ENCODE measurements at regions not wholly inside any gene's neighbourhood (a gene's known extent, or its start where the extent isn't known, plus 50 kb on each side); places are given as distances from the start of the nearest gene placed in this dataset.

DNA sequence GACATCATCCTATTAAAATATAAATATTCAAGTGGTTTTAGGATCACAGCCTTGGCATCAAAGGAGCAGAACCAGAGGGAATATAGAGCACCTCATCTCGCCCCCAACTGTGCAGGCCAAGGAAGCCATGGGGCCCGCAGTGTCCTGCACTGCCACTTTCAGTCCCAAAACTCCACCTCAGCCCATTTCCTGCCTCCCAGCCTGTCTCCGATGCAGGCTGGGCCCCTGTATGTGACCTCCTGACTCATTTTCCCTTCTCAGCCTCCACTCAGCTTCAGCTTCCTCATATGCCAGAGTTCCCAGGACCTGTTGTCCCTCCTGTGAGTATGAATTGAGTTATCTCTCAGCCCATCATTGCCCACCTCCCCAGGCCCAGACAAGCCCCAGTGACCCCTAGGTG, 72.9 kb upstream of the GLI2 start:
- H3K27me3 ChIP-seq = no peaks in the 10 kb centered on the region
- no peaks in the 10 kb centered on the region for H3K36me3 ChIP-seq
- H3K9me3 ChIP-seq = peaks cover 0 to 2% (median 0%) of the 10 kb centered on the region in 4 donors
- no peak overlapping the region for H3K4me3 ChIP-seq
- no peak overlapping the region for H3K27ac ChIP-seq
- DNase-seq = no peak
- no peaks in the 10 kb centered on the region for H3K4me1 ChIP-seq
- no peak for TF ChIP-seq POLR2A (IDR thresholded peaks at IDR 0.05)
- TF ChIP-seq, protein P1, sequence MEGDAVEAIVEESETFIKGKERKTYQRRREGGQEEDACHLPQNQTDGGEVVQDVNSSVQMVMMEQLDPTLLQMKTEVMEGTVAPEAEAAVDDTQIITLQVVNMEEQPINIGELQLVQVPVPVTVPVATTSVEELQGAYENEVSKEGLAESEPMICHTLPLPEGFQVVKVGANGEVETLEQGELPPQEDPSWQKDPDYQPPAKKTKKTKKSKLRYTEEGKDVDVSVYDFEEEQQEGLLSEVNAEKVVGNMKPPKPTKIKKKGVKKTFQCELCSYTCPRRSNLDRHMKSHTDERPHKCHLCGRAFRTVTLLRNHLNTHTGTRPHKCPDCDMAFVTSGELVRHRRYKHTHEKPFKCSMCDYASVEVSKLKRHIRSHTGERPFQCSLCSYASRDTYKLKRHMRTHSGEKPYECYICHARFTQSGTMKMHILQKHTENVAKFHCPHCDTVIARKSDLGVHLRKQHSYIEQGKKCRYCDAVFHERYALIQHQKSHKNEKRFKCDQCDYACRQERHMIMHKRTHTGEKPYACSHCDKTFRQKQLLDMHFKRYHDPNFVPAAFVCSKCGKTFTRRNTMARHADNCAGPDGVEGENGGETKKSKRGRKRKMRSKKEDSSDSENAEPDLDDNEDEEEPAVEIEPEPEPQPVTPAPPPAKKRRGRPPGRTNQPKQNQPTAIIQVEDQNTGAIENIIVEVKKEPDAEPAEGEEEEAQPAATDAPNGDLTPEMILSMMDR (IDR thresholded peaks at IDR 0.05) = no peak

DNA sequence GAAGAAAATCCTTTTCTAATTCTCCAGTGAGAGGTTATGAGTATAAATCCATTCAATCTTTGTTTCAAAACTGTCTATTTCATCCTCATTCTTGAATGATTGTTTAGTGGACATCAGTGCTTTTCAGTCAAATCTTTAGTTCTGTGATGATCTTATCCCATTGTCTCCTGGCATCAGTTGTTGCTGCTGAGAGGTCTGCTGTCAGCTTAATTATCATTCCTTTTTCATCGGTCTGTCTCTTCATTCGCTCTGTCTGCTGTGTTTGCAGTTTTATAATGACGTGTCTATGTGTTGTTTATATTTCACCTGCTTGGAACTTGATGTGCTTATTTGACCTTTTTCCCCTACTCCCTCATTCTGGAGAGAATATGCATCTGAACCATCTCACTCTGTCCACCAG, 69.2 kb upstream of the GLI2 start:
- no peak for DNase-seq
- Histone ChIP-seq H3K27me3 (no peaks in the 10 kb centered on the region), H3K27ac (no peak overlapping the region), H3K9me3 (peaks cover 0 to 2% (median 0%) of the 10 kb centered on the region in 4 donors), H3K4me1 (no peaks in the 10 kb centered on the region), H3K36me3 (no peaks in the 10 kb centered on the region), H3K4me3 (no peak overlapping the region)
- TF ChIP-seq POLR2A (IDR thresholded peaks at IDR 0.05) = no peak
- TF ChIP-seq, protein P1 (IDR thresholded peaks at IDR 0.05) = no peak

DNA sequence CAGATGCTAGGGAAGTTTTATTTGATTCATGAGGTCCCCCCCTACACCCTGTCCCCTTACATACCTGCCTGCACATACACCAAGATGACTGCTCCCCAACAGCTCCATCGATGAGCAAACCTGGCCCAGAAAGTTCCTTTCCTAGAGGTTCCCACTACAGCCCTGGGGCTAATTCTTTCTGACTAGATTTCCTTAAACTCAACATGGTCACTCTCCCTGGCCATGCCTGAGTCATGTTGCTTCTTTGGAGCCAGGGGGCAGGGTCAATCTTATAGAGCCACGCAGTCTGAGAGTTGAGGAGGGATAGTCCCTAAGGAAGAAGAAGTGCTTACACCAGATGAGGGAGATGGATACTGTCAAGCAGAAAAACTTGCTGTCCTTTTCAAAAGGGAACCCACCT, 67.7 kb upstream of the GLI2 start:
- H3K27ac ChIP-seq = no peak overlapping the region
- no peak for DNase-seq
- H3K9me3 ChIP-seq = peaks cover 0 to 2% (median 0%) of the 10 kb centered on the region in 4 donors
- H3K4me1 ChIP-seq = no peaks in the 10 kb centered on the region
- TF ChIP-seq, protein P1 (IDR thresholded peaks at IDR 0.05) = no peak
- TF ChIP-seq POLR2A (IDR thresholded peaks at IDR 0.05) = no peak
- no peaks in the 10 kb centered on the region for H3K27me3 ChIP-seq
- H3K4me3 ChIP-seq = no peak overlapping the region
- H3K36me3 ChIP-seq = no peaks in the 10 kb centered on the region

DNA sequence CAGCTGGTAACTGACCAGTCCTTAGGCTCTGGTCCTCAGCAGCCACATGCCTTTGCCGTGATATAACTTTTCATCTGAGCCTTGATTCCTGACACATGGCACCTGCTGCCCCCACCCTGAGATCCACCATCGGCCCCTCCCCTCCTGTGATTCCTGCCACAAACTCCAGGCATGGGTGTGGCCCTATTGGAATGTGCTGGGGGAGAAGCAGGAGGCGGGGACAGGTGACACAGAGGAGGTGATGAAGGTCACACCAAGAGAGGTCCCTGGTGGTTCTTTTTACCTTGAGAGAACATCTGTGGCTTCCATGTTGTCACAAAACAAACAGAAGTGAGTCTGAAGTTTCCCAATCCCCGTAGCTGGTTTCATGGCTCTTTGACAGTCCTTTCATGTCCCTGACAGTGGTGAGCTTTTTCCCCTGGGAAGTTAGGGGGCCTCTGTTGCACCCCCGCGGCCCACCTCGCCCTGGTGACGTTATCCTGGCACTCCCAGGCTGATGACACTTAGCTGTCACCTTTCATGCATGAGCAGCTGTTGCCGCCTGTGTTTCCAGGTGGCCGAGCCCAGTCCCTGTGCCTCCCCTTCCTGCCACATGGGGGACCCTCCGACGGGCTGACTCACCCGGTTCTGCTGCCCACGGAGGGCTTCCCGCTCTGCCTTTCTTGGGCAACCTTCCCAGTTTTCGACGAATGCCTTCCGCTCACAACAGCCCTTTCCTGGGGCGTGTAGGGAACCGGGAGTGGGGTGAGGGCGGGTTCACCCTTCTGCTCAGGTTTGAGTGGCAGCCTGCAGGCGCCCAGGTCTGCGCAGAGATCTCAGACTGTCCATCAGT, 66.3 kb upstream of the GLI2 start:
- no peak for TF ChIP-seq POLR2A (IDR thresholded peaks at IDR 0.05)
- TF ChIP-seq, protein P1 (IDR thresholded peaks at IDR 0.05) = no peak
- Histone ChIP-seq H3K27ac (no peak overlapping the region), H3K4me1 (no peaks in the 10 kb centered on the region), H3K4me3 (no peak overlapping the region), H3K9me3 (peaks cover 0 to 2% (median 0%) of the 10 kb centered on the region in 4 donors), H3K27me3 (no peaks in the 10 kb centered on the region), H3K36me3 (no peaks in the 10 kb centered on the region)
- DNase-seq = no peak

DNA sequence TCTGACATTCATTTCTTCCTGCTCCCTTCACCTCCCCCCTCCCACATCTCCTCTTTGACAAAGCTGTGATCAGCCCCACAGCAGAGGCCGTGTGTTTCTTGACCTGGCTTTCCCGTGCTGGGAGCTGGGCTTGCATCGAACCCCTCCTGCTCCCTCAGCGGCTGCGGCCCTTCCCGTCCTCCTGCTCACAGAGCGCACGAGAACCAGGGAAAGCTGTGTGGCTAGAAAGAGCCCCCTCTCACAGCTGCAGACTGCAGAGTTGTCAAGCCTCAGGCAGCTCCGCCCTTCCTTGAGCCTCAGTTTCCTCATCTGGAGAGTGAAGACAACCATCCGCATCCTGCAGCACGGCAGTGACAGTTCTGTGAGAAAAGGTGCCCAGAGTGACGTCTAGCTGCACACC, 65.7 kb upstream of the GLI2 start:
- TF ChIP-seq POLR2A (IDR thresholded peaks at IDR 0.05) = no peak
- TF ChIP-seq, protein P1 (IDR thresholded peaks at IDR 0.05) = no peak
- H3K9me3 ChIP-seq = peaks cover 0 to 2% (median 0%) of the 10 kb centered on the region in 4 donors
- no peak overlapping the region for H3K4me3 ChIP-seq
- H3K36me3 ChIP-seq = no peaks in the 10 kb centered on the region
- no peak overlapping the region for H3K27ac ChIP-seq
- no peak for DNase-seq
- no peaks in the 10 kb centered on the region for H3K27me3 ChIP-seq
- H3K4me1 ChIP-seq = no peaks in the 10 kb centered on the region
